Central memory CD4-positive, alpha-beta T cell (primary cell): ENCODE measurements at regions not wholly inside any gene's neighbourhood (a gene's known extent, or its start where the extent isn't known, plus 50 kb on each side); places are given as distances from the start of the nearest gene placed in this dataset.
"Not testable (repeated sequence)": the region's sequence is repeated elsewhere in the genome, so short reads cannot be mapped to it uniquely, and the experiment has no call there.

Experiments used
- DNase-seq: peaks from one replicate; pipeline ENCODE4 v3.0.0; 2022

GRCh38 chr6:50353603-50354002, 303.9 kb upstream of the DEFB112 start:
- no peak for DNase-seq

DNA sequence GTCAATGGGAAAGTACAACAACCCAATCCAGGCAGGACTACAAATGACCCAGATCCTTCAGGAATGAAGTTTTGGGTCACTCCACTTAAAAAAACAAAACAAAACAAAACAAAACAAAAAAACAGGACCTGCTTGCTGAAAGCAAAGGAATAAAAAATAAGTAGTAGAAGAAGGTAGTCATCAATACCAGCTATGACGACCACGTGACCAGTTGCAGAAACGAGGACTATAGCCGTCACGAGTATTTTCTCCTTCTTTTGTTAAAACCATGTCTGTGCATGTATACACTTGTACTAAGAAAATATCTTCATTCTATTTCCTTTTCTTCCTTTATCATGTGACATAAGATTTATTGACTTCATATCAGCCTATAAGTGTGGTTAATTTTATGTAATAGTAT, 308.4 kb upstream of the DEFB112 start:
- DNase-seq = no peak

DNA sequence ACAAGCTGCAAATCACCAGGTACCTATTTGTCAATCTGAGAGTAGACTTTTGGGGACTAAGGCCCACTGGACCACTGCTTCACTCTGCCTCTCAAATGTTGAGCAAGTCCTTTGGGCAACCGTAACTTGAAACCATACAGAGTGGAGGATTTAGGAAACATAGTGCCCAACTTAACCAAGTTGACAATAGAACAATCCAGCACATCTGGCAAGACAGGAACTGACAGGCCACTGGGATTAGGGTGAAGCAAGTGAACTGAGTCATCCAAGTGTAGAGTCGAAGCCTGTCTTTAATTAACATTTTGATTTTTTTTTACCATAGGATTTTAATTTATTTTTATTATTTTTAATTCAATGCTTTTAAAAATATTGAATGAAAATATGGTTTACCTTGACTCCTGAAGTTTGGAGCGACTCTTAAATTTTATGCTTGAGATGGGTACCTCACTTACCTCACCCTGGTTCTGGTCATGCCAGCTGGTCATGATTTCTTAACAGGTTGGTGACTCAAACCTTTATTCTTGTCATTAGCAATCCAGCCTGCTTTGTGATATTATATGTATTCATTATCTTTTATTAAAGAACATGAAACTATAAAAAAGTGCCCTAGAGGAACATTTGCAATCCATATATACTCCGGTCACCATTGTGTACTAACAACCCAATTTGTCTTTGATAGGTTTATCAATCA, 312.1 kb upstream of the DEFB112 start:
- no peak for DNase-seq

DNA sequence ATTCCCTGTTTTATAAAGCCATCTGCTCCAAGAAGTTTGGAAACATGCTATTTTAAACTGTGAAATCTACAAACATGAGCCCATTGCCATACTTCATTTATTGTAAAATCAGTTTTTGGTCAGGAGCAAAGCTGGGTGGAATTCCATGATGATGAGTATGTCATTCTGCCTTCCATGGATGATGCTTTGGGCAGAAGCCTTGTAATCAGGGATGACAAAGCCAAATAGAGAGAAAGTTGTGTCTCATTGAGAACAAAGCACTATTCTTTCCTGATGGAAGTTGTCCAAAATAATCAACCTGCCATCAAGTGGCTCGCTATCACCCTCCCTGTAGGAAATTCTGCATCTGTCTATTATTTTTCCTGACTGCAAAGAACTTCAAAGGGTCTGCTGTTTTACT, 313.0 kb upstream of the DEFB112 start:
- DNase-seq = no peak

DNA sequence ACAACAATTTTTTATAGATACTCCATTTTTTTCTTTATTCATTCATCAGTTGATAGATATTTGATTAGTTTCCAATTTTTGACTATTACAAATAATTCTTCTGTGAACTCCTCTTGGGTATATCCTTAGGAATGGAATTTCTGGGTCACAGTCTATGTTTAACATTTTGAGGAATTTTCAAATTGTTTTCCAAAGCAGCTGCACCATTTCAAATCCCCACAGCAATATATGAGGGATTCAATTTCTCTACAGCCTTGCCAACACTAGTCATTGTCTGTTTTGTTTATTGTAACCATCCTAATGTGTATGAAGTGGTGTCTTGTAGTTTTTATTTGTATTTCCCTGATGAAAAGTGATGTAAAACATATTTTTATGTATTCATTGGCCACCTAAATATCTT, 320.3 kb upstream of the DEFB112 start:
- no peak for DNase-seq

GRCh38 chr6:50380406-50381098, 330.8 kb upstream of the DEFB112 start:
- no peak for DNase-seq

GRCh38 chr6:50381099-50381415, 331.3 kb upstream of the DEFB112 start:
- DNase-seq = no peak

DNA sequence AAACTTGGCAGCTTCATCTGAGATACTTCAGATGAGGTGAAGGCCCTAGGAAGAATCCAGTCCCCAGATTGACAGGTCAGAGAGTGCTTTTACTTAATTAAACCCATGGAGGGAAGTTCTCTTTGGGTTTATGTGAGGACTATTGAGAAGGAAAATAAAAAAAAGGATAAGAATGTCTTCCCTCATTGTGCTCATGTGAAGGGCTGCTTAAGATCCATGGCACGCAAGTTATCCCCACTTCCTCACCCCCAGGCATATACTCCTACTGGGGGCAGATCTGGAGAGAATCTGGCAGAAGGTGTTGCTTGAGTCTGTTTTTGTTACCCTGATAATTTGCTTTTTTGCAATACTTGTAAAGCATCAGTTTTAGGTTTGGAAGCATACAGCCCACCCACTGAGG, 322.9 kb upstream of the TFAP2D start:
- DNase-seq = no peak

DNA sequence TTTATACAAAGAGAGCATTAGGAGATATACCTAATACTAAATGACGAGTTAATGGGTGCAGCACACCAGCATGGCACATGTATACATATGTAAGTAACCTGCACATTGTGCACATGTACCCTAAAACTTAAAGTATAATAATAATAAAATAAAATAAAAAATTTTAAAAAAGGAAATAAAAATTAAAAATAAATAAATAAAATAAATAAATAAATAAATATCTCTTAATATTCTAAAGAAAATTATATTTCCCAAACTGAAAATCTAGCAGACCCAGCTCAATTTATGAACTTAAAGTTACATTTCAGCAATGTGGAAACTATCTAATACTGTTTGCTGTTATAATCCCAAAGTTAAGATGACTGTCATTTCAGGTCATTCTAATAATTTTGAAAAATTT, 319.2 kb upstream of the TFAP2D start:
- DNase-seq = not testable (repeated sequence)

DNA sequence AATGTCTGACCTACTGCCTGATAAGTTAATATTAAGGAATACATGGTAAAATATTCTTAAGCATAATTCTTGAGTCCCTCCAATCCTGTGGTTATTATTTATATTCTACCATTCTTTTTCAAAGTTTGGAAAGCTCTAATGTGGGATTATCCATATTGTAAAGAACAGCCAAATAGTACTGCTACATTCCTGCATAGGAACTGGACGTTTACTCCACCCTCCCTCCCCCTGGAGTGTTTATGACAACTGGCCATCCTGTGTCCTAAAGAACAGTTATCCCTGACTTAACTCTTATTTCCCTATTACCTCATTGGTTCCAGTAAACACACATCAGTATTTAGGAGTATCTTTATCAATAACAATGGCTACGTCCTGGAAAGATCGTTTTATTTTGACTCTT, 308.7 kb upstream of the TFAP2D start:
- DNase-seq = no peak

DNA sequence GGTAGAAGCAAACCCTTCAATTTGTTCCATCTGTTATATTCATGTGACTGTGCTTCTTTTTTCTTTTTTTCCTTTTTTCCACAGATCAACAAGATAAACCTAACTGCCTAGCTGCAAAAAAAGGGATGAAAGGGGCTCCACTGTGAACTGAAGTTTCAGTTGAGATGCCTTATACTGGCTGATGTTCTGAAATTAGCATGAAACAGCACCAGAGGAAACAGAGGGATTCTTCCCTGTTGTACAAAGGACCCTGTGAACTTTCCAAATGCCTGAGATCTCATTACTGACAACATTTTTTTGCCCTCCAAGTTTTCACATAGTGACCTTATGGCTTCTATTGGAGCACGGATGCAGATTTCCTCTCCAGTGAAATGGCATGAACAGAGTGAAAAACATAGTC, 302.7 kb upstream of the TFAP2D start:
- DNase-seq = no peak

DNA sequence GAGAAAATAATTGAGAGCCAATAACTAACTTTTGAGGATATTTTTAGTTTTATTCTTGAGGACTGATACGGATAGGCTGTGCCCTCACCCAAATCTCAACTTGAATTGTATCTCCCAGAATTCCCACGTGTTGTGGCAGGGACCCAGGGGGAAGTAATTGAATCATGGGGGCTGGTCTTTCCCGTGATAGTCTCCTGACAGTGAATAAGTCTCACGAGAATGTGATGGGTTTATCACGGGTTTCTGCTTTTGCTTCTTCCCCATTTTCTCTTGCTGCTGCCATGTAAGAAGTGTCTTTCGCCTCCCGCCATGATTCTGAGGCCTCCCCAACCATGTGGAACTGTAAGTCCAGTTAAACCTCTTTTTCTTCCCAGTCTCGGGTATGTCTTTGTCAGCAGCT, 292.3 kb upstream of the TFAP2D start:
- not testable (repeated sequence) for DNase-seq

GRCh38 chr6:50427267-50427666, 286.1 kb upstream of the TFAP2D start:
- no peak for DNase-seq

GRCh38 chr6:50437901-50438300, 275.4 kb upstream of the TFAP2D start:
- no peak for DNase-seq

GRCh38 chr6:50442531-50443040, 270.7 kb upstream of the TFAP2D start:
- DNase-seq = no peak

DNA sequence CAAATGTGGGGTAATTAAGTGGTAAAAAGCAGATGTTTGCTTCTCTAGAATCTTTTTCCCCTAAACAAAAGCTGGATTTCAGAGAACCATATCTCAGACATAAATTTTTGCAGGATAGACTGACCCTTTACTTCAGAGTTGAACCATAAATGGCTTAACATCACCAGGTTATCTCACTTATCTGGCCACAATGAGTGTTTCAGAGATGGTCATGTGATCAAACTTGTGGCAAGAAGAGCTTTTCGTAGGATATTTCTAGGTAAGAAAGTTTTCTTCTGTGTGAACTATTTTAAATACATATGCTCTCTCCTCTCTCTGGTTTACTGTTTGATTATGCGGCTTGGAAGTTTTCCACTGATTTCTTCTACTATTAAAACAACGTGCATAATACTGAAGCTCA, 270.2 kb upstream of the TFAP2D start:
- DNase-seq = no peak

GRCh38 chr6:50449128-50449527, 264.2 kb upstream of the TFAP2D start:
- DNase-seq = no peak

GRCh38 chr6:50451826-50452400, 261.4 kb upstream of the TFAP2D start:
- DNase-seq = no peak

- no peak for DNase-seq
Observed at GRCh38 chr6:50455029-50455428, 258.3 kb upstream of the TFAP2D start.

GRCh38 chr6:50457351-50457750, 256.0 kb upstream of the TFAP2D start:
- no peak for DNase-seq

- no peak for DNase-seq
Observed at GRCh38 chr6:50461696-50462095, 251.6 kb upstream of the TFAP2D start.

DNA sequence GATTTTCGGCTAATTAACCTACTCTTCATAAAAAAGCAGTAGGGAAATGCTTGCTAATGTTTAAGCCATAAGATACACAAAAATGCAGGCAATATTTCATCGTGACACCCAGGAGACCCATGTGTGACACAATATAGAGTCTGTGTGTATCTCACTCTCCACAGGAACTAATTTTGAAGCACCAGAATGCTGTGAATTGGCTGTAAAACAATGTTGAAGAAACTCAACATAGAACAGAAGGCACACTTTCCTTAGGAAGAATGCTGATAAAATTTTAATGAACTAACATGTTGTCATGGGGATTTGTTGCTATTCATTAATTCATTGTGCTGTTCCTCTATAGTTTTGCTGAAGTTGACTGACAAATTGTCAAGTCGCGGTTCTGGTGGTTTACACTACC, 249.4 kb upstream of the TFAP2D start:
- no peak for DNase-seq

- DNase-seq = no peak
Observed at GRCh38 chr6:50467931-50468330, 245.4 kb upstream of the TFAP2D start.

DNA sequence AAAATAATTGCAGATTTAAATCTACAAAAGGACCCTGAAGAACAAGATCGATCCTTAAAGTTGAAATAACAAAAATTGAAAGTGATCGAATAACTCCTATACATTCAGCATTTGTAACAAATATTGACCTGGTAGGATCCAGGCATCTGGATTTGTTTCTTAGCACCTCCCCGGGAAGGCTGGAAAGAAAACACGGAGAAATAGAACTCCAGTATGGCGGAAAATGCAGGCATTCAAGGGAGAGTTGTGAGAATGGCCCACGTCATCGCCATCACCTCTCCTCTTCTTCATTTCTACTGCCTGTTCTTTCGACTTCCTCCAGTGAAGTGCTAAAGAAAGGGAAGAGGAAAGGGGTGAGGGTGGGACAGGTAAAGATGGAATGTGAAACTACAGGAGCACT, 242.3 kb upstream of the TFAP2D start:
- DNase-seq = no peak
